Keratinocyte (primary cell): ENCODE measurements at regions not wholly inside any gene's neighbourhood (a gene's known extent, or its start where the extent isn't known, plus 50 kb on each side); places are given as distances from the start of the nearest gene placed in this dataset.

Experiments used
- DNase-seq: peaks from one replicate; pipeline ENCODE4 v3.0.0-alpha.2; 2011; ENCODE audit warnings: low read depth, missing footprints, low spot score
- FAIRE-seq: peaks from 2 replicates; lab custom pipeline; 2011; peaks lifted over from hg19 to GRCh38; lab: Jason Lieb, UNC
- H2AFZ ChIP-seq: 2 replicates; pipeline ENCODE4 v1.6.0; 2012; ENCODE audit warnings: low read length, control low read depth, inconsistent platforms; ENCODE audit not compliant: control insufficient read depth
- H3K27ac ChIP-seq: 2 replicates; pipeline ENCODE4 v1.5.1; 2011; ENCODE audit warnings: low read length; ENCODE audit not compliant: control insufficient read depth, insufficient read depth
- H3K27me3 ChIP-seq: 3 replicates; pipeline ENCODE4 v1.6.0; 2011; ENCODE audit warnings: low read length; ENCODE audit not compliant: control insufficient read depth, insufficient read depth; ENCODE audit errors: extremely low read depth
- H3K36me3 ChIP-seq, 2 experiments: 2 replicates in 1 of 2; 3 replicates in 1 of 2; pipeline ENCODE4 v1.5.1; 2011; ENCODE audit warnings: low read length in 2 of 2, mild to moderate bottlenecking in 1 of 2; ENCODE audit not compliant: control insufficient read depth in 2 of 2, insufficient read depth in 2 of 2; ENCODE audit errors: extremely low read depth in 1 of 2
- H3K4me1 ChIP-seq: 3 replicates; pipeline ENCODE4 v1.5.1; 2011; ENCODE audit warnings: low read length; ENCODE audit not compliant: control insufficient read depth, insufficient read depth; ENCODE audit errors: extremely low read depth
- H3K4me2 ChIP-seq: 3 replicates; pipeline ENCODE4 v1.6.0; 2011; ENCODE audit warnings: low read depth, low read length; ENCODE audit not compliant: control insufficient read depth, insufficient read depth; ENCODE audit errors: extremely low read depth
- H3K4me3 ChIP-seq, 3 experiments: fragments of 200-600 bp in 1 of 3; sonication (generic) in 1 of 3; 2 replicates in 2 of 3; 3 replicates in 1 of 3; pipeline ENCODE4 v1.5.1; 2011 to 2016; ENCODE audit warnings: low read length in 3 of 3, mild to moderate bottlenecking in 3 of 3, control low read depth in 2 of 3, inconsistent platforms in 1 of 3, low read depth in 1 of 3, mixed read lengths in 1 of 3, mixed run types in 1 of 3, moderate library complexity in 1 of 3; ENCODE audit not compliant: control insufficient read depth in 2 of 3, insufficient read depth in 2 of 3; ENCODE audit errors: extremely low read depth in 1 of 3
- H3K79me2 ChIP-seq: 2 replicates; pipeline ENCODE4 v1.6.0; 2012; ENCODE audit warnings: low read length; ENCODE audit not compliant: control insufficient read depth, insufficient read depth
- H3K9ac ChIP-seq: 3 replicates; pipeline ENCODE4 v1.6.0; 2011; ENCODE audit warnings: low read length; ENCODE audit not compliant: control insufficient read depth, insufficient read depth; ENCODE audit errors: extremely low read depth
- H3K9me1 ChIP-seq: 3 replicates; pipeline ENCODE4 v1.6.0; 2011; ENCODE audit warnings: low read length; ENCODE audit not compliant: control insufficient read depth, insufficient read depth; ENCODE audit errors: extremely low read depth
- H3K9me3 ChIP-seq: 2 replicates; pipeline ENCODE4 v1.5.1; 2012; ENCODE audit warnings: low read depth, low read length; ENCODE audit not compliant: control insufficient read depth
- H4K20me1 ChIP-seq: 3 replicates; pipeline ENCODE4 v1.6.0; 2011; ENCODE audit warnings: low read length; ENCODE audit not compliant: control insufficient read depth, insufficient read depth; ENCODE audit errors: extremely low read depth
- EZH2 ChIP-seq: IDR thresholded peaks from one replicate; pipeline ENCODE4 v1.6.1; 2012; ENCODE audit warnings: inconsistent platforms, mild to moderate bottlenecking, low read length, moderate library complexity
- dilution Hi-C: fragments of 300-500 bp; cut with MboI; formaldehyde crosslinking; loops from one replicate; pipeline ENCODE4 v1.7.0; 2020; ENCODE audit warnings: low sequenced_read_pairs; ENCODE audit not compliant: extremely low pct_ligation_motif_present
- TF ChIP-seq, protein P1 (sequence below), 3 experiments: IDR thresholded peaks in 1 of 3; conservative IDR thresholded peaks in 1 of 3; optimal IDR thresholded peaks in 1 of 3; 2 replicates in 2 of 3; 3 replicates in 1 of 3; pipeline versions ENCODE3 to v1.5.1; 2011; ENCODE audit warnings: low read length in 3 of 3, mild to moderate bottlenecking in 3 of 3, moderate library complexity in 2 of 3, control low read depth in 1 of 3, inconsistent platforms in 1 of 3; ENCODE audit not compliant: insufficient read depth in 2 of 3; ENCODE audit errors: extremely low read depth in 1 of 3

DNA sequence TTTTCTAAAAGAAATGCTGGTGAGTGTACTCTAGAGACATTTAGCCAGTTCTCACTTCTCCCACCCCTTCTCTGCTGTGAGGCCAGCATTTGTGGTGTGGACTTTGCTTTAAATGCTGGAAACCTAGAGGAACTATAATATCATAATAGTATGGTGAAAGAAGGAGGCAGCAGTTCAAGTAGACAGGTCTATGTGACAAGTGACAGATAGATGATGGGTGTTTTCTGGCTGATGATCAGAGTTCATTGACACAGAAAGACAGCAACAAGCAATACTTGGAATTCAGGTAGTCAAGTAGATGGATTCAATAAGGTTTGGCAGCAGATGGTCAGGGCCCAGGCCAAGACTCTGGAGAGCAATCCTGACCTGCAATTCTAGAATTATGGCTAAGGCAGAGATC is 317.5 kb downstream of the PCDH7 start:
- dilution Hi-C loops, result no loop called here
- TF ChIP-seq EZH2, result no peak
- TF ChIP-seq, protein P1, sequence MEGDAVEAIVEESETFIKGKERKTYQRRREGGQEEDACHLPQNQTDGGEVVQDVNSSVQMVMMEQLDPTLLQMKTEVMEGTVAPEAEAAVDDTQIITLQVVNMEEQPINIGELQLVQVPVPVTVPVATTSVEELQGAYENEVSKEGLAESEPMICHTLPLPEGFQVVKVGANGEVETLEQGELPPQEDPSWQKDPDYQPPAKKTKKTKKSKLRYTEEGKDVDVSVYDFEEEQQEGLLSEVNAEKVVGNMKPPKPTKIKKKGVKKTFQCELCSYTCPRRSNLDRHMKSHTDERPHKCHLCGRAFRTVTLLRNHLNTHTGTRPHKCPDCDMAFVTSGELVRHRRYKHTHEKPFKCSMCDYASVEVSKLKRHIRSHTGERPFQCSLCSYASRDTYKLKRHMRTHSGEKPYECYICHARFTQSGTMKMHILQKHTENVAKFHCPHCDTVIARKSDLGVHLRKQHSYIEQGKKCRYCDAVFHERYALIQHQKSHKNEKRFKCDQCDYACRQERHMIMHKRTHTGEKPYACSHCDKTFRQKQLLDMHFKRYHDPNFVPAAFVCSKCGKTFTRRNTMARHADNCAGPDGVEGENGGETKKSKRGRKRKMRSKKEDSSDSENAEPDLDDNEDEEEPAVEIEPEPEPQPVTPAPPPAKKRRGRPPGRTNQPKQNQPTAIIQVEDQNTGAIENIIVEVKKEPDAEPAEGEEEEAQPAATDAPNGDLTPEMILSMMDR (optimal IDR thresholded peaks at IDR 0.05 in 1 of 3, IDR thresholded peaks at IDR 0.05 in 1 of 3, conservative IDR thresholded peaks at IDR 0.05 in 1 of 3; ENCODE audit: extremely low read depth in 1 of 3, insufficient read depth in 2 of 3, low read length in 3 of 3), result no peak
- no peak overlapping the region for H3K4me2 ChIP-seq

DNA sequence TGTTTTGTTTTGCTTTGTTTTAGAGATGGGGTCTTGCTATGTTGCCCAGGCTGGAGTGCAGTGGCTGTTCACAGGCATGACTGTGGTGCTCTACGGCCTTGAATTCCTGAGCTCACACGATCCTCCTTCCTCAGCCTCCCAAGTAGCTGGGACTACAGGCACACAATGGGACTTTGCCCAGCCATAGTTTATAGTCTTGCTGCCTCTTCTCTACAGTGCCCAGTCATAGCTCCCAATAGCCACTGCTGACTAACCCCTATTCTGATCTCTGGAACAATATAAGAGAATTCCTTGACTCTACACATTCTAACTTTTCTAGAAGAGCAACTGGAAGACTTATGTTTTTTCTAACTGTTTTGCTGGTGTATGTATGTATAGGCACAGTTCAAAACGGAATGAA is 319.2 kb downstream of the PCDH7 start:
- Histone ChIP-seq H3K27me3 (no peaks in the 10 kb centered on the region), H3K79me2 (no peaks in the 10 kb centered on the region), H3K9ac (no peak overlapping the region), H3K9me1 (no peaks in the 10 kb centered on the region), H4K20me1 (no peaks in the 10 kb centered on the region), H3K4me2 (no peak overlapping the region), H2AFZ (no peak overlapping the region), H3K27ac (no peak overlapping the region), H3K9me3 (no peaks in the 10 kb centered on the region), H3K36me3 (no peaks in the 10 kb centered on the region), H3K4me1 (no peaks in the 10 kb centered on the region), H3K4me3 (no peak overlapping the region)
- dilution Hi-C loops, result no loop called here
- no peak for DNase-seq
- FAIRE-seq, result no peak
- TF ChIP-seq EZH2, result no peak
- TF ChIP-seq, protein P1 (optimal IDR thresholded peaks at IDR 0.05 in 1 of 3, IDR thresholded peaks at IDR 0.05 in 1 of 3, conservative IDR thresholded peaks at IDR 0.05 in 1 of 3; ENCODE audit: extremely low read depth in 1 of 3, insufficient read depth in 2 of 3, low read length in 3 of 3), result no peak

More for the DNA sequence above, 317.5 kb downstream of the PCDH7 start:
- Histone ChIP-seq H2AFZ (no peak overlapping the region), H4K20me1 (no peaks in the 10 kb centered on the region), H3K36me3 (no peaks in the 10 kb centered on the region), H3K4me1 (no peaks in the 10 kb centered on the region), H3K9ac (no peak overlapping the region), H3K79me2 (no peaks in the 10 kb centered on the region), H3K9me1 (no peaks in the 10 kb centered on the region), H3K27me3 (no peaks in the 10 kb centered on the region), H3K9me3 (no peaks in the 10 kb centered on the region), H3K27ac (no peak overlapping the region), H3K4me3 (no peak overlapping the region)
- no peak for DNase-seq
- no peak for FAIRE-seq
